Tibial artery (tissue), 4 donors: ENCODE measurements at regions not wholly inside any gene's neighbourhood (a gene's known extent, or its start where the extent isn't known, plus 50 kb on each side); places are given as distances from the start of the nearest gene placed in this dataset.

Experiments
- DNase-seq, 2 donors: peaks; one replicate each; pipeline ENCODE4 v3.0.0-alpha.2; 2019
- H3K27ac ChIP-seq, 2 donors: fragments of 200-600 bp; sonication (generic) in 1 of 2; 1 replicate in 1 of 2; 2 replicates in 1 of 2; pipeline ENCODE4 v1.5.1; 2018 to 2019; ENCODE audit warnings: mild to moderate bottlenecking in 1 of 2
- H3K27me3 ChIP-seq, 2 donors: fragments of 200-600 bp; sonication (generic) in 1 of 2; one replicate each; pipeline versions ENCODE4 v1.5.1 to v1.6.0; 2016 to 2019
- H3K36me3 ChIP-seq, 3 donors: fragments of 200-600 bp; sonication (generic) in 2 of 3; one replicate each; pipeline ENCODE4 v1.5.1; 2016 to 2019; ENCODE audit warnings: mild to moderate bottlenecking in 2 of 3
- H3K4me1 ChIP-seq, 4 donors: fragments of 200-600 bp; sonication (generic) in 2 of 4; 1 replicate in 3 of 4; 2 replicates in 1 of 4; pipeline ENCODE4 v1.5.1; 2016 to 2019
- H3K4me3 ChIP-seq, 2 donors: fragments of 200-600 bp; sonication (generic) in 1 of 2; 1 replicate in 1 of 2; 2 replicates in 1 of 2; pipeline ENCODE4 v1.5.1; 2018 to 2019; ENCODE audit warnings: mild to moderate bottlenecking in 2 of 2
- H3K9me3 ChIP-seq, 3 donors: fragments of 200-600 bp; sonication (generic) in 1 of 3; one replicate each; pipeline ENCODE4 v1.5.1; 2016 to 2019
- intact Hi-C: fragments of 100-400 bp; cut with DNase I; formaldehyde crosslinking; loops from one replicate; pipeline ENCODE4 v1.15.0; 2023; ENCODE audit warnings: low total_unique reads
- TF ChIP-seq, protein P1 (sequence below), 2 experiments: fragments of 200-600 bp in 1 of 2; fragments of 450-650 bp in 1 of 2; IDR thresholded peaks; one replicate each; pipeline ENCODE4 v1.5.1; 2017 to 2019; ENCODE audit warnings: antibody characterized with exemption in 2 of 2, mild to moderate bottlenecking in 1 of 2, moderate library complexity in 1 of 2

DNA sequence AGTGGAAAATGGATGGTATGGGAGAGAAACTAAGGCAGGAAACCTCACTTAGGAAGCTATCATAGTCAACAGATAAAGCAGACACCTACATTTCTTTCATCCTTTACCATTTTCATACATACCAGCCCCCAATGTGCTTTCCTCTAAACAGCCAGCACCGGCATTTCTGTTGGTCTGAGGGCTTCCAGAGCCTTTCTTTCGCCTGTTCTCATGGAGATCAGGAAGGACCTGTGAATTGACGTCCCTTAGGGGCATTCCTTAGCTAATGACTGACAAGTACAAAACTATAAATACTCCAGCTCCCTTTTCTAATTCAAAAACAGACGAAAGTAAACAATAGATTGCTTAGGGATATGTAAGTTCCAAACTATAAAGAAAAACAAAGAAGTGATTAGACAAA is 215.5 kb upstream of the CNKSR2 start:
- intact Hi-C loops = no loop called here
- H3K4me3 ChIP-seq = no peak overlapping the region
- TF ChIP-seq, protein P1, sequence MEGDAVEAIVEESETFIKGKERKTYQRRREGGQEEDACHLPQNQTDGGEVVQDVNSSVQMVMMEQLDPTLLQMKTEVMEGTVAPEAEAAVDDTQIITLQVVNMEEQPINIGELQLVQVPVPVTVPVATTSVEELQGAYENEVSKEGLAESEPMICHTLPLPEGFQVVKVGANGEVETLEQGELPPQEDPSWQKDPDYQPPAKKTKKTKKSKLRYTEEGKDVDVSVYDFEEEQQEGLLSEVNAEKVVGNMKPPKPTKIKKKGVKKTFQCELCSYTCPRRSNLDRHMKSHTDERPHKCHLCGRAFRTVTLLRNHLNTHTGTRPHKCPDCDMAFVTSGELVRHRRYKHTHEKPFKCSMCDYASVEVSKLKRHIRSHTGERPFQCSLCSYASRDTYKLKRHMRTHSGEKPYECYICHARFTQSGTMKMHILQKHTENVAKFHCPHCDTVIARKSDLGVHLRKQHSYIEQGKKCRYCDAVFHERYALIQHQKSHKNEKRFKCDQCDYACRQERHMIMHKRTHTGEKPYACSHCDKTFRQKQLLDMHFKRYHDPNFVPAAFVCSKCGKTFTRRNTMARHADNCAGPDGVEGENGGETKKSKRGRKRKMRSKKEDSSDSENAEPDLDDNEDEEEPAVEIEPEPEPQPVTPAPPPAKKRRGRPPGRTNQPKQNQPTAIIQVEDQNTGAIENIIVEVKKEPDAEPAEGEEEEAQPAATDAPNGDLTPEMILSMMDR (IDR thresholded peaks at IDR 0.05) = no peak
- no peak for DNase-seq
- no peaks in the 10 kb centered on the region for H3K27me3 ChIP-seq
- H3K36me3 ChIP-seq = no peaks in the 10 kb centered on the region
- no peak overlapping the region for H3K27ac ChIP-seq
- no peaks in the 10 kb centered on the region for H3K9me3 ChIP-seq
- peaks cover 0 to under 1% (median 0%) of the 10 kb centered on the region in 4 donors for H3K4me1 ChIP-seq

DNA sequence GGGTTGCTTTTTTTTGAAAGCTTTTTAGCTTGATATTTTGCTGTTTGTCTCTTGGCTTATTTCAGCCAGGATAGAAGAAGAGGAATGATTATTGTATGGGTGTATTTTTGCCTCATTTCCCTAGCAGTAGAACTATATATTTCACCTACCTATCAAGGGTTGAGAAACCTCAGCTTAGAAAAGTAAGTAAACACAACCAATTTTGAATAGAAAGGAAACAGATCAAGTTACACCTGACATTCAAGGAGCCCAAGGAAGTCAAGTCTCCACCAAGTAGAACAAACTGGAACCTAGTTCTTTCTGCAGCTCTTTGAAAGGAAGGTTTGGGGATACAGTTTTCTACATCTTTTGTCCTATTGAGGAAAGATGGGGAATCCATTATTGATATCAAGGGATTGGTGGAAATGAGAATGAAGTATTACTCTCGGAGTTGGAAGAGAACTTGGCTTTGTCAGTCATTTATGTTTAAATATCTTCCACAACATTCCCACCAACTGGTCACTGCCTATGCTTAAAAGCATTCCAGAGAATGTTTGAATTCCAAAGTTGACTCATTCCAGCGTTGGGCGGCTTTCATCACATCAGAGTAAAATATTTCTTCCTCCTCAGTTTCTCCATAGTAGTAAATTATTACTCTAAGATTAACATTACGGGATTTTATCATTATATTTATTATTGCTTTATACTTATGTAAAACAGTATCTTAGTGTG is 207.8 kb upstream of the CNKSR2 start:
- TF ChIP-seq, protein P1 (IDR thresholded peaks at IDR 0.05) = no peak
- intact Hi-C loops = no loop called here
- Histone ChIP-seq H3K27ac (no peak overlapping the region), H3K27me3 (no peaks in the 10 kb centered on the region), H3K4me1 (no peaks in the 10 kb centered on the region), H3K9me3 (no peaks in the 10 kb centered on the region), H3K36me3 (no peaks in the 10 kb centered on the region), H3K4me3 (no peak overlapping the region)
- no peak for DNase-seq

DNA sequence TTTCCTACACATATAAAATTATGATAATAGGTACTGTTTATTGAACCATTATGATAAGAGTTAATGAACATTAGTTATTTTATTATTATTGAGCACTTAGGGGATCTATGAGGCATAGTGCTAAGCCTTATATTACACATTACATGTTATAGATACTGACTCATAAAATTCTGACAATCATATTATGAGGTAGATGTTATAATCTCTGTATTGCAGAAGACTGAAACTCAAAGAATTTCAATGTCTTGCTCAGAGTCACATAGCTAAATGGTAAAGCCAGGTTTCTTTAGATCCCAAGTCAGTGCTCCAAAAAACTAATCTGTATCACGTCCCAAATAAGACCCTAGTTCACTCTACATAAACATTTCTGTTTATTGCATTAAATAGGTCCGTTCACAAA is 207.2 kb upstream of the CNKSR2 start:
- H3K4me1 ChIP-seq = no peaks in the 10 kb centered on the region
- TF ChIP-seq, protein P1 (IDR thresholded peaks at IDR 0.05) = no peak
- H3K27me3 ChIP-seq = no peaks in the 10 kb centered on the region
- H3K36me3 ChIP-seq = no peaks in the 10 kb centered on the region
- H3K9me3 ChIP-seq = no peaks in the 10 kb centered on the region
- H3K4me3 ChIP-seq = no peak overlapping the region
- H3K27ac ChIP-seq = no peak overlapping the region
- intact Hi-C loops = no loop called here
- DNase-seq = no peak

DNA sequence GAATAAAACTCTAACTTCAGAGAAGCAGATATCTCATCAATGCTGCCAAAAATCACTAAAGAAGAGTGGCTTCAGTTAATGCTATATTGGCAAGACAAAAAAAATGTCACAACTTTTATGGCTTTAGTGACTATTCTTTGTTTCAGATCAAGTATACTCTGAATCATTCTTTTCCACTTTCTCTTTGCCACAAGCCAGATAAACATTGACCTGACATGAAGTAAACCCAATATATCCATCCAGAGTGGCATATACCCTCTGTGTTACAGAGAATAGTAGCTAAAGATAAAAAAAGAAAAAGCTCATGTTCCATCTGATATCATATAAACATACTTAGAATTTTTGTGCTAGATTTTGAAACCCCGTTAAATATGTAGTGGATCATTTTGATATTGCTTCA is 206.7 kb upstream of the CNKSR2 start:
- Histone ChIP-seq H3K4me1 (no peaks in the 10 kb centered on the region), H3K36me3 (no peaks in the 10 kb centered on the region), H3K27me3 (no peaks in the 10 kb centered on the region), H3K9me3 (no peaks in the 10 kb centered on the region), H3K27ac (no peak overlapping the region), H3K4me3 (no peak overlapping the region)
- TF ChIP-seq, protein P1 (IDR thresholded peaks at IDR 0.05) = no peak
- intact Hi-C loops = no loop called here
- DNase-seq = no peak

DNA sequence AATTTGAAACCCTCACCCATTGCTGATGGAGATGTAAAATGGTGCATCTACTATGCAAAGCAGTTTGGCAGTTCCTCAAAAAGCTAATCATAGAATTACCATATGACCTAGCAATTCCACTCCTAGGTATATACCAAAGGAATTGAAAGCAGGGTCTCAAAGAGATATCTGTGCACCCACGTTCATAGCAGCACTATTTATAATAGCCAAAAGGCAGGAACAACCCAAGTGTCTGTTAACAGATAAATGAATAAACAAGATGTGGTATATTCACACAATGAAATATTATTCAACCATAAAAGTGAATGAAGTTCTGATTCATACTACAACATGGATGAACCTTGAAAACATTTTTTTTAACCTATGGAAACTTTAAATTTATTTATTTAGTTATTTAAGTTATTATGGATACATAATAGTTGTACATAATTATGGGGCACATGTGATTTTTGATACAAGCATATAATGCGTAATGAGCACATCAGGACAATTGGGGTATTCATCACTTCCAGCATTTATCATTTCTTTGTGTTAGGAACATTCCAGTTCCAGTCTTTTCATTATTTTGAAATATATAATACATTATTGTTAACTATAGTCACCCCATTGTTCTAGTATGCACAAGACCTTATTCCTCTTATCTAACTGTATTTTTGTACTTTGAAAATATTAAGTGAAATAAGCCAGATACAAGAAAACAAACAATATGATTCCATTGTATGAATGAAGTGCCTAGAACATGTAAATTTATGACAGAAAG is 205.6 kb upstream of the CNKSR2 start:
- Histone ChIP-seq H3K4me3 (no peak overlapping the region), H3K4me1 (no peaks in the 10 kb centered on the region), H3K9me3 (no peaks in the 10 kb centered on the region), H3K27me3 (no peaks in the 10 kb centered on the region), H3K36me3 (no peaks in the 10 kb centered on the region), H3K27ac (no peak overlapping the region)
- no peak for DNase-seq
- TF ChIP-seq, protein P1 (IDR thresholded peaks at IDR 0.05) = no peak
- intact Hi-C loops = no loop called here
